IPS DF 6.9 (cell line): ENCODE measurements at regions not wholly inside any gene's neighbourhood (a gene's known extent, or its start where the extent isn't known, plus 50 kb on each side); places are given as distances from the start of the nearest gene placed in this dataset.

Source experiments
- DNase-seq: peaks from one replicate; pipeline ENCODE4 v3.0.0-alpha.2; 2013; ENCODE audit warnings: low read depth, low spot score
- H3K27ac ChIP-seq: one replicate; pipeline ENCODE4 v1.5.1; 2013; ENCODE audit warnings: low read length, control low read depth
- H3K27me3 ChIP-seq: 2 replicates; pipeline ENCODE4 v1.6.1; 2013; ENCODE audit warnings: mild to moderate bottlenecking, low read length; ENCODE audit not compliant: control insufficient read depth, insufficient read depth
- H3K36me3 ChIP-seq: 2 replicates; pipeline ENCODE4 v1.6.1; 2013; ENCODE audit warnings: low read length; ENCODE audit not compliant: control insufficient read depth, insufficient read depth
- H3K4me1 ChIP-seq: 2 replicates; pipeline ENCODE4 v1.6.1; 2013; ENCODE audit warnings: low read length; ENCODE audit not compliant: control insufficient read depth, insufficient read depth
- H3K4me3 ChIP-seq: 2 replicates; pipeline ENCODE4 v1.5.1; 2013; ENCODE audit warnings: mild to moderate bottlenecking, low read length
- H3K9me3 ChIP-seq: 2 replicates; pipeline ENCODE4 v1.6.1; 2013; ENCODE audit warnings: low read length, inconsistent platforms; ENCODE audit not compliant: control insufficient read depth, insufficient read depth
- WGBS: extraction: QIAGEN DNeasy Blood & Tissue Kit; methylation state at CpG from one replicate; pipeline ENCODE4 v1.1.7; 2013; ENCODE audit warnings: mixed read lengths, missing lambda C conversion rate; ENCODE audit not compliant: insufficient read length, insufficient coverage; 5-methylcytosine and 5-hydroxymethylcytosine counted together

- no peak overlapping the region for H3K4me3 ChIP-seq
- no peaks in the 10 kb centered on the region for H3K9me3 ChIP-seq
- H3K4me1 ChIP-seq: no peaks in the 10 kb centered on the region
- WGBS: no CpG with 5 or more reads among the region's 2 CpGs
- H3K27me3 ChIP-seq: no peaks in the 10 kb centered on the region
- H3K36me3 ChIP-seq: no peaks in the 10 kb centered on the region
- no peak overlapping the region for H3K27ac ChIP-seq
- DNase-seq: no peak
These were observed 120.9 kb upstream of the EGFR start for GRCh38 chr7:54897891-54898290.

- Histone ChIP-seq H3K27me3 (no peaks in the 10 kb centered on the region), H3K9me3 (no peaks in the 10 kb centered on the region), H3K4me1 (no peaks in the 10 kb centered on the region), H3K36me3 (no peaks in the 10 kb centered on the region), H3K27ac (no peak overlapping the region), H3K4me3 (no peak overlapping the region)
- WGBS: no CpG with 5 or more reads among the region's 9 CpGs
- no peak for DNase-seq
These were observed 120.0 kb upstream of the EGFR start for GRCh38 chr7:54898659-54899340.

GRCh38 chr7:54901840-54902239 is 117.0 kb upstream of the EGFR start:
- Histone ChIP-seq H3K27me3 (no peaks in the 10 kb centered on the region), H3K9me3 (no peaks in the 10 kb centered on the region), H3K4me3 (no peak overlapping the region), H3K36me3 (no peaks in the 10 kb centered on the region), H3K4me1 (no peaks in the 10 kb centered on the region), H3K27ac (no peak overlapping the region)
- DNase-seq: no peak
- WGBS: no CpG with 5 or more reads among the region's 5 CpGs

- no peaks in the 10 kb centered on the region for H3K9me3 ChIP-seq
These were observed 114.7 kb upstream of the EGFR start for GRCh38 chr7:54904130-54904529.

DNA sequence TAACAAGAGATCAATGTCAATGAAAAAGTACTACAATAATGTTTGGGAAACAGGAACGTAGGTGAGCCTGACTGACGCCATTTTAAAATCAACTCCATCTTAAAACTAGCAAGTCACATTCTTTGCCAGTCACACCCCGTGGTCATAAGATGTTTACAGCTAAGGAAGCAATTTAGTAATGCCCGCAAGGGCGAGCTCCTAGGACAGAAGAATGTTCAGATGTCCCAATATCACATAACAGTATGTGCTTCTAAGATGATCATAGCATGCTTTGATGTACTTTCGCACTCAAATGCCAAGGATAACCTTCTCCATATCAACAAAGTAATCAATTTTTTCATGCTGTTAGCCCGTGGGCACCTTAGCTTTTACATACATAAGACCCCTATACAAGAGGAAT is 113.8 kb upstream of the EGFR start:
- Histone ChIP-seq H3K27ac (no peak overlapping the region), H3K4me3 (no peak overlapping the region), H3K36me3 (no peaks in the 10 kb centered on the region), H3K9me3 (no peaks in the 10 kb centered on the region), H3K4me1 (no peaks in the 10 kb centered on the region), H3K27me3 (no peaks in the 10 kb centered on the region)
- DNase-seq: no peak
- no CpG with 5 or more reads among the region's 7 CpGs for WGBS

More at GRCh38 chr7:54904130-54904529, 114.7 kb upstream of the EGFR start:
- H3K4me3 ChIP-seq: no peak overlapping the region
- H3K27ac ChIP-seq: no peak overlapping the region
- H3K4me1 ChIP-seq: no peaks in the 10 kb centered on the region
- no peak for DNase-seq
- H3K27me3 ChIP-seq: no peaks in the 10 kb centered on the region
- WGBS: no CpG with 5 or more reads among the region's 4 CpGs
- H3K36me3 ChIP-seq: no peaks in the 10 kb centered on the region

- Histone ChIP-seq H3K27me3 (no peaks in the 10 kb centered on the region), H3K4me1 (no peaks in the 10 kb centered on the region), H3K36me3 (no peaks in the 10 kb centered on the region), H3K9me3 (no peaks in the 10 kb centered on the region), H3K27ac (no peak overlapping the region), H3K4me3 (no peak overlapping the region)
- WGBS: no CpG with 5 or more reads among the region's 4 CpGs
- no peak for DNase-seq
These were observed 111.9 kb upstream of the EGFR start for GRCh38 chr7:54906963-54907362.

- no peaks in the 10 kb centered on the region for H3K4me1 ChIP-seq
- no peaks in the 10 kb centered on the region for H3K36me3 ChIP-seq
- DNase-seq: no peak
- H3K9me3 ChIP-seq: no peaks in the 10 kb centered on the region
- no peak overlapping the region for H3K27ac ChIP-seq
- no peaks in the 10 kb centered on the region for H3K27me3 ChIP-seq
- no peak overlapping the region for H3K4me3 ChIP-seq
These were observed 110.8 kb upstream of the EGFR start for GRCh38 chr7:54907981-54908380.

GRCh38 chr7:54908760-54909438 is 109.9 kb upstream of the EGFR start:
- no peaks in the 10 kb centered on the region for H3K36me3 ChIP-seq
- no peaks in the 10 kb centered on the region for H3K4me1 ChIP-seq
- no peaks in the 10 kb centered on the region for H3K27me3 ChIP-seq
- no peak overlapping the region for H3K27ac ChIP-seq
- no CpG with 5 or more reads among the region's 2 CpGs for WGBS
- no peak for DNase-seq
- H3K9me3 ChIP-seq: no peaks in the 10 kb centered on the region
- no peak overlapping the region for H3K4me3 ChIP-seq

GRCh38 chr7:54915870-54916598 is 102.8 kb upstream of the EGFR start:
- no peak overlapping the region for H3K4me3 ChIP-seq
- no peak for DNase-seq
- no peaks in the 10 kb centered on the region for H3K9me3 ChIP-seq
- H3K36me3 ChIP-seq: no peaks in the 10 kb centered on the region
- no peaks in the 10 kb centered on the region for H3K4me1 ChIP-seq
- no CpG with 5 or more reads among the region's 8 CpGs for WGBS
- no peak overlapping the region for H3K27ac ChIP-seq
- H3K27me3 ChIP-seq: no peaks in the 10 kb centered on the region

GRCh38 chr7:54917613-54918391 is 101.0 kb upstream of the EGFR start:
- Histone ChIP-seq H3K27ac (no peak overlapping the region), H3K4me3 (no peak overlapping the region), H3K9me3 (no peaks in the 10 kb centered on the region), H3K4me1 (no peaks in the 10 kb centered on the region), H3K27me3 (no peaks in the 10 kb centered on the region), H3K36me3 (no peaks in the 10 kb centered on the region)
- DNase-seq: no peak
- no CpG with 5 or more reads among the region's 5 CpGs for WGBS
